ENCODE measurements at regions not wholly inside any gene's neighbourhood (a gene's known extent, or its start where the extent isn't known, plus 50 kb on each side); places are given as distances from the start of the nearest gene placed in this dataset.

DNA sequence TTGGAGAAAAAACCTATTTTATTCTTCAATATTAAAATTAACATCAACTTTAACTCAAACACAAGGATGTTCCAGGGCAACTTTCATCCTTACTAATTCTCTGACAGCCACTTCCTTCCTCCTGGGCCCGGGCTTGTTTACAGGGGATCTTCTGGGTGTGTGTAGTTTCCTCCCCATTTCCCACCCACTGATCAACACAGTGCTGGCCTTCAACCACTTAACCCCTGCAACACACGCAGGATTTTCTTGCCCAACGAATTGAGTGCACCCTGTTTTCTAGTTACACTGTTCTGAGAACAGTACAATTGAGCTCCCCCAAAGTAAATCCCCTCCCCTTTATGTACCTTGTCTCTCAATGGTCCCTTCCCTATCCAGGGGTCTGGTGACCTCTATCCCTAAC lies 83.1 kb upstream of the RANBP3L start:
- TF ChIP-seq, protein P1, sequence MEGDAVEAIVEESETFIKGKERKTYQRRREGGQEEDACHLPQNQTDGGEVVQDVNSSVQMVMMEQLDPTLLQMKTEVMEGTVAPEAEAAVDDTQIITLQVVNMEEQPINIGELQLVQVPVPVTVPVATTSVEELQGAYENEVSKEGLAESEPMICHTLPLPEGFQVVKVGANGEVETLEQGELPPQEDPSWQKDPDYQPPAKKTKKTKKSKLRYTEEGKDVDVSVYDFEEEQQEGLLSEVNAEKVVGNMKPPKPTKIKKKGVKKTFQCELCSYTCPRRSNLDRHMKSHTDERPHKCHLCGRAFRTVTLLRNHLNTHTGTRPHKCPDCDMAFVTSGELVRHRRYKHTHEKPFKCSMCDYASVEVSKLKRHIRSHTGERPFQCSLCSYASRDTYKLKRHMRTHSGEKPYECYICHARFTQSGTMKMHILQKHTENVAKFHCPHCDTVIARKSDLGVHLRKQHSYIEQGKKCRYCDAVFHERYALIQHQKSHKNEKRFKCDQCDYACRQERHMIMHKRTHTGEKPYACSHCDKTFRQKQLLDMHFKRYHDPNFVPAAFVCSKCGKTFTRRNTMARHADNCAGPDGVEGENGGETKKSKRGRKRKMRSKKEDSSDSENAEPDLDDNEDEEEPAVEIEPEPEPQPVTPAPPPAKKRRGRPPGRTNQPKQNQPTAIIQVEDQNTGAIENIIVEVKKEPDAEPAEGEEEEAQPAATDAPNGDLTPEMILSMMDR (IDR thresholded peaks at IDR 0.05): no peak
- TF ChIP-seq POLR2A (IDR thresholded peaks at IDR 0.05): no peak
